HCT116 (cell line): ENCODE measurements at regions not wholly inside any gene's neighbourhood (a gene's known extent, or its start where the extent isn't known, plus 50 kb on each side); places are given as distances from the start of the nearest gene placed in this dataset.

Experiments used
- ATAC-seq: fragments of 200-7000 bp; cut with Tn5 transposase; 2 replicates; pipeline ENCODE4 v1.9.1; 2020; ENCODE audit warnings: mild to moderate bottlenecking, moderate library complexity
- BruUV-seq: library from RNA; stranded (reverse); fragments of 400-500 nt; replicated peaks from 2 replicates; lab custom pipeline; 2021; lab: Mats Ljungman, UMichigan
- CTCF ChIA-PET: fragments of 300-600 bp; sonication (Branson Sonifier 250); formaldehyde crosslinking; loops from one replicate; lab custom pipeline; 2021; ENCODE audit warnings: antibody characterized with exemption; lab: Charles Lee
- POLR2A ChIA-PET: fragments of 300-600, 350-600 bp; sonication (Branson Sonifier 250); formaldehyde crosslinking; loops from one replicate; lab custom pipeline; 2021; ENCODE audit warnings: antibody characterized with exemption; lab: Charles Lee
- RAD21 ChIA-PET, 2 experiments: fragments of 300-600 bp; sonication (Branson Sonifier 250); formaldehyde crosslinking; loops; one replicate each; lab custom pipeline; 2023; ENCODE audit warnings: low total read pairs in 2 of 2; ENCODE audit not compliant: uncharacterized antibody in 2 of 2, unreplicated experiment in 2 of 2, low non-redundant PET in 1 of 2; lab: Charles Lee
- DNase-seq: peaks from one replicate; pipeline ENCODE4 v3.0.0-alpha.2; 2010; ENCODE audit warnings: low read depth, low spot score
- H2AFZ ChIP-seq: fragments of 200-600 bp; shearing (Covaris generic), sonication (generic); 2 replicates; pipeline ENCODE4 v1.6.1; 2017; ENCODE audit warnings: low read depth, mixed run types, mixed read lengths, antibody characterized with exemption, low read length; ENCODE audit not compliant: poor library complexity, severe bottlenecking
- H3K27ac ChIP-seq: 2 replicates; pipeline ENCODE4 v1.5.1; 2012; ENCODE audit warnings: low read depth, low read length
- H3K27me3 ChIP-seq: fragments of 200-600 bp; sonication (generic); 2 replicates; pipeline ENCODE4 v1.6.1; 2016; ENCODE audit warnings: mixed run types, low read length, mixed read lengths; ENCODE audit not compliant: insufficient read depth
- H3K36me3 ChIP-seq, 2 experiments: fragments of 200-500 bp in 1 of 2; fragments of 200-600 bp in 1 of 2; sonication (Bioruptor generic) in 1 of 2; sonication (generic) in 1 of 2; 2 replicates each; pipeline versions ENCODE4 v1.5.1 to v1.6.1; 2014 to 2016; ENCODE audit warnings: low read length in 2 of 2, inconsistent platforms in 1 of 2, mixed read lengths in 1 of 2, mixed run types in 1 of 2; ENCODE audit not compliant: insufficient read depth in 2 of 2, control insufficient read depth in 1 of 2
- H3K4me1 ChIP-seq, 2 experiments: fragments of 200-600 bp in 1 of 2; sonication (generic) in 1 of 2; 2 replicates each; pipeline versions ENCODE4 v1.5.1 to v1.6.1; 2012 to 2017; ENCODE audit warnings: low read length in 2 of 2, inconsistent platforms in 1 of 2, mild to moderate bottlenecking in 1 of 2, mixed read lengths in 1 of 2, mixed run types in 1 of 2, moderate library complexity in 1 of 2; ENCODE audit not compliant: insufficient read depth in 2 of 2, control insufficient read depth in 1 of 2
- H3K4me2 ChIP-seq: fragments of 200-600 bp; sonication (generic); 2 replicates; pipeline ENCODE4 v1.6.1; 2017; ENCODE audit warnings: mixed run types, low read length, mixed read lengths
- H3K4me3 ChIP-seq, 2 experiments: fragments of 200-600 bp in 1 of 2; sonication (generic) in 1 of 2; replicated peaks in 1 of 2; 2 replicates each; pipeline ENCODE4 v1.5.1; 2011 to 2016; ENCODE audit warnings: low read length in 2 of 2, control low read depth in 1 of 2, low read depth in 1 of 2, mild to moderate bottlenecking in 1 of 2, mixed read lengths in 1 of 2, mixed run types in 1 of 2
- H3K79me2 ChIP-seq: fragments of 200-600 bp; sonication (generic); 2 replicates; pipeline ENCODE4 v1.6.1; 2017; ENCODE audit warnings: mild to moderate bottlenecking, mixed run types, low read length, moderate library complexity, mixed read lengths; ENCODE audit not compliant: insufficient read depth
- H3K9ac ChIP-seq: fragments of 200-600 bp; sonication (generic); 2 replicates; pipeline ENCODE4 v1.6.1; 2016; ENCODE audit warnings: low read length, mixed read lengths
- H3K9me2 ChIP-seq: fragments of 200-600 bp; sonication (generic), shearing (Covaris generic); 2 replicates; pipeline ENCODE4 v1.6.1; 2017; ENCODE audit warnings: mixed run types, mild to moderate bottlenecking, moderate library complexity; ENCODE audit not compliant: insufficient read depth
- H3K9me3 ChIP-seq, 2 experiments: fragments of 200-500 bp in 1 of 2; fragments of 200-600 bp in 1 of 2; sonication (Bioruptor generic) in 1 of 2; sonication (generic) in 1 of 2; 2 replicates each; pipeline ENCODE4 v1.6.1; 2014 to 2017; ENCODE audit warnings: low read length in 2 of 2, mixed read lengths in 2 of 2, inconsistent platforms in 1 of 2, low read depth in 1 of 2, mild to moderate bottlenecking in 1 of 2, mixed run types in 1 of 2, moderate library complexity in 1 of 2; ENCODE audit not compliant: control insufficient read depth in 1 of 2, insufficient read depth in 1 of 2
- H4K20me1 ChIP-seq: fragments of 200-600 bp; sonication (generic), shearing (Covaris generic); 2 replicates; pipeline ENCODE4 v1.6.1; 2017; ENCODE audit warnings: mixed run types, mild to moderate bottlenecking, moderate library complexity; ENCODE audit not compliant: insufficient read depth
- ATF3 ChIP-seq: IDR thresholded peaks from 2 replicates; pipeline ENCODE4 v1.6.1; 2012
- CEBPB ChIP-seq: IDR thresholded peaks from 2 replicates; pipeline ENCODE4 v1.6.1; 2012; ENCODE audit warnings: low read depth
- EGR1 ChIP-seq: IDR thresholded peaks from 2 replicates; pipeline ENCODE4 v1.6.1; 2012; ENCODE audit warnings: low read depth
- ELF1 ChIP-seq: IDR thresholded peaks from 2 replicates; pipeline ENCODE4 v1.6.1; 2012; ENCODE audit warnings: low read depth, borderline replicate concordance
- EZH2 ChIP-seq: fragments of 200-600 bp; sonication (generic); IDR thresholded peaks from 2 replicates; pipeline ENCODE4 v1.6.1; 2017; ENCODE audit warnings: antibody characterized with exemption, mixed run types
- EZH2phosphoT487 ChIP-seq: fragments of 200-600 bp; IDR thresholded peaks from 2 replicates; pipeline ENCODE4 v1.6.1; 2018; ENCODE audit warnings: antibody characterized with exemption, borderline replicate concordance
- JUND ChIP-seq: IDR thresholded peaks from 2 replicates; pipeline ENCODE4 v1.6.1; 2012
- POLR2A ChIP-seq: IDR thresholded peaks from 2 replicates; pipeline ENCODE4 v1.7.0; 2011; ENCODE audit warnings: borderline replicate concordance; ENCODE audit not compliant: insufficient read depth, insufficient read length; ENCODE audit errors: extremely low read depth
- POLR2AphosphoS5 ChIP-seq: IDR thresholded peaks from 2 replicates; pipeline ENCODE4 v1.6.1; 2011; ENCODE audit warnings: mild to moderate bottlenecking, low read depth, low read length, moderate library complexity
- RAD21 ChIP-seq: IDR thresholded peaks from 2 replicates; pipeline ENCODE4 v1.6.1; 2012; ENCODE audit warnings: low read depth, mild to moderate bottlenecking
- REST ChIP-seq: IDR thresholded peaks from 2 replicates; pipeline ENCODE4 v1.6.1; 2012; ENCODE audit warnings: low read depth
- SP1 ChIP-seq: IDR thresholded peaks from 2 replicates; pipeline ENCODE4 v1.6.1; 2012; ENCODE audit warnings: low read depth
- SRF ChIP-seq: IDR thresholded peaks from 2 replicates; pipeline ENCODE4 v1.6.1; 2012; ENCODE audit warnings: low read depth
- TCF7L2 ChIP-seq: IDR thresholded peaks from 2 replicates; pipeline ENCODE4 v1.7.0; 2011; ENCODE audit warnings: borderline replicate concordance, inconsistent platforms; ENCODE audit not compliant: insufficient read depth, insufficient read length; ENCODE audit errors: extremely low read depth
- YY1 ChIP-seq: IDR thresholded peaks from 2 replicates; pipeline ENCODE4 v1.6.1; 2011; ENCODE audit warnings: low read length, low read depth, moderate library complexity, mild to moderate bottlenecking; ENCODE audit not compliant: insufficient replicate concordance; ENCODE audit errors: extremely low read depth
- ZFX ChIP-seq: fragments of 450-650 bp; IDR thresholded peaks from 2 replicates; pipeline ENCODE4 v1.6.1; 2017
- intact Hi-C: fragments of 100-400 bp; cut with micrococcal nuclease; formaldehyde crosslinking; loops from 2 replicates; pipeline ENCODE4 v1.10.0; 2022

- POLR2A ChIA-PET, result no interaction called here
- Histone ChIP-seq H3K9me3 (no peaks in the 10 kb centered on the region), H3K79me2 (no peaks in the 10 kb centered on the region), H2AFZ (no peak overlapping the region), H3K27me3 (no peaks in the 10 kb centered on the region), H4K20me1 (no peaks in the 10 kb centered on the region)
- ATAC-seq, result no peak
- intact Hi-C loops, result no loop called here
- no peak for TF ChIP-seq POLR2AphosphoS5
- TF ChIP-seq SP1, result no peak
- TF ChIP-seq TCF7L2, result no peak
- TF ChIP-seq SRF, result no peak
- no peak for TF ChIP-seq CEBPB
- no peak for TF ChIP-seq ELF1
- TF ChIP-seq ATF3, result no peak
- no peak for TF ChIP-seq JUND
- no peak for TF ChIP-seq EZH2
- TF ChIP-seq ZFX, result no peak
- TF ChIP-seq RAD21, result no peak
- TF ChIP-seq YY1, result no peak
- no peak for TF ChIP-seq EGR1
- no peak for TF ChIP-seq POLR2A
- no peak for TF ChIP-seq REST
- no peak for TF ChIP-seq EZH2phosphoT487
- TF ChIP-seq, all 23 proteins: peak for 0
- no peak overlapping the region for H3K9ac ChIP-seq
- DNase-seq, result no peak
- H3K4me3 ChIP-seq, result no peak overlapping the region
- no peaks in the 10 kb centered on the region for H3K9me2 ChIP-seq
- peaks cover 0 to 7% of the 10 kb centered on the region in 2 experiments; a peak in 2 of 4 replicates for H3K4me1 ChIP-seq
- no TSS peak for BruUV-seq
- H3K4me2 ChIP-seq, result no peak overlapping the region
- CTCF ChIA-PET, result no interaction called here
- H3K27ac ChIP-seq, result no peak overlapping the region
- RAD21 ChIA-PET, result no interaction called here
- no peaks in the 10 kb centered on the region for H3K36me3 ChIP-seq
Observed at GRCh38 chr6:21918666-21919065, 325.1 kb downstream of the SOX4 start.
